Osteoblast (primary cell): ENCODE measurements at regions not wholly inside any gene's neighbourhood (a gene's known extent, or its start where the extent isn't known, plus 50 kb on each side); places are given as distances from the start of the nearest gene placed in this dataset.

ENCODE experiments used
- DNase-seq: peaks from one replicate; pipeline ENCODE4 v3.0.0; 2011; ENCODE audit warnings: low spot score, mixed read lengths; ENCODE audit not compliant: insufficient read length; ENCODE audit errors: missing footprints
- H2AFZ ChIP-seq: 2 replicates; pipeline ENCODE4 v1.6.0; 2011; ENCODE audit warnings: mild to moderate bottlenecking, low read length
- H3K27ac ChIP-seq: 2 replicates; pipeline ENCODE4 v1.5.1; 2011; ENCODE audit warnings: mild to moderate bottlenecking, low read depth, low read length, moderate library complexity
- H3K27me3 ChIP-seq: 2 replicates; pipeline ENCODE4 v1.6.0; 2012; ENCODE audit warnings: mild to moderate bottlenecking, control low read depth, inconsistent platforms, low read length, moderate library complexity; ENCODE audit not compliant: insufficient read depth
- H3K36me3 ChIP-seq: 2 replicates; pipeline ENCODE4 v1.5.1; 2011; ENCODE audit warnings: mild to moderate bottlenecking, low read length, control low read depth, moderate library complexity; ENCODE audit not compliant: insufficient read depth
- H3K4me1 ChIP-seq: 2 replicates; pipeline ENCODE4 v1.5.1; 2011; ENCODE audit warnings: mild to moderate bottlenecking, low read length, control low read depth, moderate library complexity; ENCODE audit not compliant: insufficient read depth
- H3K4me2 ChIP-seq: 2 replicates; pipeline ENCODE4 v1.6.0; 2011; ENCODE audit warnings: mild to moderate bottlenecking, low read length; ENCODE audit not compliant: insufficient read depth
- H3K4me3 ChIP-seq: fragments of 200-600 bp; sonication (generic); 3 replicates; pipeline ENCODE4 v1.5.1; 2012; ENCODE audit warnings: mild to moderate bottlenecking, low read length, inconsistent platforms; ENCODE audit not compliant: insufficient read depth
- H3K79me2 ChIP-seq: 2 replicates; pipeline ENCODE4 v1.6.0; 2012; ENCODE audit warnings: mild to moderate bottlenecking, low read length, control low read depth, inconsistent platforms; ENCODE audit not compliant: insufficient read depth
- H3K9me3 ChIP-seq: 2 replicates; pipeline ENCODE4 v1.5.1; 2011; ENCODE audit warnings: low read depth, low read length, control low read depth
- H4K20me1 ChIP-seq: 2 replicates; pipeline ENCODE4 v1.6.0; 2012; ENCODE audit warnings: mild to moderate bottlenecking, low read length, control low read depth; ENCODE audit not compliant: insufficient read depth
- TF ChIP-seq, protein P1 (sequence below): IDR thresholded peaks from 2 replicates; pipeline ENCODE4 v1.5.1; 2011; ENCODE audit warnings: mild to moderate bottlenecking, low read depth, low read length, moderate library complexity; ENCODE audit errors: extremely low read depth

DNA sequence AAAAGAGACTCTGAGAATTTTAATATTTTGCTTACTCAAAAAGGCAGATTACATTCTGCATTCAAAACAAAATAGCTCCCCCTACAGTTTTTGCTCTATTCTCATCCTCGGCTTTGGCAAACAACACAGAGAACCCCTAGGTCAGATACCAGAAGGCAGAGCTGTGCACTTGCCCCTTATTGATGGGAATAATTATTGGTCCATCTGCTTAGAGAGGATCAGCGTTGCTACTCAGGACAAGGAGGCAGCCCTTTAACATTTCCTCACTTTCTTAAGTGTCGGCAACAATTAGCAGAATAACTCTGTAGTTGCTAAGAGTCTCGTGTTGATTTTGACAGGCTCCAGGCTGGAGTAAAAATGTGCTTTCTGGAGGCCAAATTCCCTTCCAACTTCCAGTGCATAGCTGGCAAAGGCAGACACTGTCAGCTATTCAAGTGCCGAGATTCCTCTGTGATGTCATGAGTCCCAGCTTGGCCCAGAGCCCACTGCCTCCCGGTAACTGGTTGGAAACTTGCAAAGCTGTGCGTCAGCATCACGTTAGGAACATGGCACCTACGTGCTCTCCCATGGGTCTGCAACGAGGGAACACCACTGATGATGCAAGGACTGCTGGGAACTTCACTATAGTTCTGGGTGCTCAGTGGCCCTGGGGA, 482.7 kb upstream of the ADAMTS9 start:
- no peak overlapping the region for H3K4me2 ChIP-seq
- no peaks in the 10 kb centered on the region for H3K27me3 ChIP-seq
- H3K36me3 ChIP-seq: no peaks in the 10 kb centered on the region
- no peaks in the 10 kb centered on the region for H3K9me3 ChIP-seq
- H4K20me1 ChIP-seq: no peaks in the 10 kb centered on the region
- TF ChIP-seq, protein P1, sequence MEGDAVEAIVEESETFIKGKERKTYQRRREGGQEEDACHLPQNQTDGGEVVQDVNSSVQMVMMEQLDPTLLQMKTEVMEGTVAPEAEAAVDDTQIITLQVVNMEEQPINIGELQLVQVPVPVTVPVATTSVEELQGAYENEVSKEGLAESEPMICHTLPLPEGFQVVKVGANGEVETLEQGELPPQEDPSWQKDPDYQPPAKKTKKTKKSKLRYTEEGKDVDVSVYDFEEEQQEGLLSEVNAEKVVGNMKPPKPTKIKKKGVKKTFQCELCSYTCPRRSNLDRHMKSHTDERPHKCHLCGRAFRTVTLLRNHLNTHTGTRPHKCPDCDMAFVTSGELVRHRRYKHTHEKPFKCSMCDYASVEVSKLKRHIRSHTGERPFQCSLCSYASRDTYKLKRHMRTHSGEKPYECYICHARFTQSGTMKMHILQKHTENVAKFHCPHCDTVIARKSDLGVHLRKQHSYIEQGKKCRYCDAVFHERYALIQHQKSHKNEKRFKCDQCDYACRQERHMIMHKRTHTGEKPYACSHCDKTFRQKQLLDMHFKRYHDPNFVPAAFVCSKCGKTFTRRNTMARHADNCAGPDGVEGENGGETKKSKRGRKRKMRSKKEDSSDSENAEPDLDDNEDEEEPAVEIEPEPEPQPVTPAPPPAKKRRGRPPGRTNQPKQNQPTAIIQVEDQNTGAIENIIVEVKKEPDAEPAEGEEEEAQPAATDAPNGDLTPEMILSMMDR: peak; percentile 35
- DNase-seq: no peak
- H3K4me3 ChIP-seq: no peak overlapping the region
- H3K4me1 ChIP-seq: no peaks in the 10 kb centered on the region
- H2AFZ ChIP-seq: no peak overlapping the region
- H3K27ac ChIP-seq: no peak overlapping the region
- H3K79me2 ChIP-seq: no peaks in the 10 kb centered on the region

DNA sequence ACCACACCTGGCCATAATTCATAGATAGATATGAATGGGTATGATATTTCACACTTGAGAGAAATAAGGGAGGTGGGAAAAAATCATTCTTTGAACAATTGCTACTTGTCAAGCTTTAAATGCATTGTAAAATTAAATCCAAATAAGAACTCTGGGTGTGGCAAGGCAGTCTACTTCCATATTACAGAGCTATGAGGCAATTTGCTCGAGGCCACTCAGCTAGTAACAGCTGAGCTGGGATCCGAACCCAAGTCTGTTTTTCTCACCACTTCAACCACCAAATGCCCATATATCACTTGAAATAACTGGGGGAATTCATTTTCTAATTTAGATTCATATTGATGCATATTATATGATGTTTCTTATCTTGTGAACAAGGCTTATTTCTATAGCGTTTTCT, 482.2 kb upstream of the ADAMTS9 start:
- Histone ChIP-seq H3K9me3 (no peaks in the 10 kb centered on the region), H3K36me3 (no peaks in the 10 kb centered on the region), H3K4me1 (no peaks in the 10 kb centered on the region), H3K4me3 (no peak overlapping the region), H3K79me2 (no peaks in the 10 kb centered on the region), H2AFZ (no peak overlapping the region), H3K27me3 (no peaks in the 10 kb centered on the region), H4K20me1 (no peaks in the 10 kb centered on the region), H3K4me2 (no peak overlapping the region), H3K27ac (no peak overlapping the region)
- TF ChIP-seq, protein P1: no peak
- no peak for DNase-seq

DNA sequence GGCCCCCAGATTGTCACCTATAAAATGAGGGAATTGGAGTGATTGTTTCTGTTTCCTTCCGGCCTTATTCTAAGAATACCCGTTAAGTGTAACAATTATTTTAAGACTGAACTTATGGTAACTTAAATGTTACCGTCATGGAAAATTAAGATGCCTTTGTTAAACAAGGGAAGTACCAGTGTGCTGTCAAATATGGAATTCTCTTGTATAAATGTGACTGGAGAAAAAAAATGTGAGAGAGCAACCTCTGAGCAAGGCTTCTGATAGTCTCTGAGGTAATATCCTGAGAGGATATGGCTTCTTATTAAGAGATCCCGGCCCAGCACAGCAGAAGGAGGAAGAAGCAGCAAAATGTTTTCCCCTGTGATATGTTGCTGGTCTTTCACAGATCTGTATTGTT, 480.7 kb upstream of the ADAMTS9 start:
- Histone ChIP-seq H3K27ac (no peak overlapping the region), H3K27me3 (no peaks in the 10 kb centered on the region), H3K4me3 (no peak overlapping the region), H4K20me1 (no peaks in the 10 kb centered on the region), H3K36me3 (no peaks in the 10 kb centered on the region), H3K79me2 (no peaks in the 10 kb centered on the region), H3K4me1 (no peaks in the 10 kb centered on the region), H3K4me2 (no peak overlapping the region), H2AFZ (no peak overlapping the region), H3K9me3 (no peaks in the 10 kb centered on the region)
- TF ChIP-seq, protein P1: no peak
- DNase-seq: no peak

DNA sequence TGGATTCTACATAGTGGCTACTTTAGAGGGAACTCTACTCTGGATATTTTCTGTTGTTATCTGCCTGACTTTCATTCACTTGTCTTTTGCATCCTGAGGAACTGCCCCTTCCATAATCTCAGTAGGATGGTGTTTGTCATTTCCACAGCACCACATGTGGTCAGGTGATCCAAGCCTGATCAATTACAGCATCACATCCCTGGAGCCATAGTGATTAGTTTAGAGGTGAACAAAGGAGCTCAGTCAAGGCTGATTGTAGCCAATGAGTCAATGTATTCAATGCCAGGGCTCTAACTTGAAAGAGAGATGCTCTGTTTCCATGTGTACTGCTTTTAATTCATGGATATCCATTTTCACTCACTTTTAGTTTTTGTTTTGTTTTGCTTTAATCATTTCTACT, 478.7 kb upstream of the ADAMTS9 start:
- Histone ChIP-seq H2AFZ (no peak overlapping the region), H3K4me3 (no peak overlapping the region), H3K9me3 (no peaks in the 10 kb centered on the region), H3K4me1 (no peaks in the 10 kb centered on the region), H3K4me2 (no peak overlapping the region), H3K27ac (no peak overlapping the region), H3K27me3 (no peaks in the 10 kb centered on the region), H3K36me3 (no peaks in the 10 kb centered on the region), H3K79me2 (no peaks in the 10 kb centered on the region), H4K20me1 (no peaks in the 10 kb centered on the region)
- DNase-seq: no peak
- TF ChIP-seq, protein P1: no peak
